Nephron progenitor cell (in vitro differentiated cells): ENCODE measurements at regions not wholly inside any gene's neighbourhood (a gene's known extent, or its start where the extent isn't known, plus 50 kb on each side); places are given as distances from the start of the nearest gene placed in this dataset.

Experiments used
- DNase-seq: peaks from one replicate; pipeline ENCODE4 v3.0.0; 2021
- H3K27ac Mint-ChIP-seq: 2 replicates; pipeline ENCODE4 v1.8.0; 2021; ENCODE audit warnings: mild to moderate bottlenecking, moderate library complexity, mixed read lengths
- H3K27me3 Mint-ChIP-seq: 2 replicates; pipeline ENCODE4 v1.8.0; 2021; ENCODE audit warnings: mild to moderate bottlenecking, low read depth, mixed read lengths; ENCODE audit not compliant: poor library complexity
- H3K36me3 Mint-ChIP-seq: 2 replicates; pipeline ENCODE4 v1.8.0; 2021; ENCODE audit warnings: low read depth, mixed read lengths
- H3K4me1 Mint-ChIP-seq: 2 replicates; pipeline ENCODE4 v1.8.0; 2021; ENCODE audit warnings: mixed read lengths
- H3K4me3 Mint-ChIP-seq: 2 replicates; pipeline ENCODE4 v1.8.0; 2021; ENCODE audit warnings: mild to moderate bottlenecking, moderate library complexity, mixed read lengths
- H3K9me3 Mint-ChIP-seq: 2 replicates; pipeline ENCODE4 v1.8.0; 2021; ENCODE audit warnings: mild to moderate bottlenecking, moderate library complexity, mixed read lengths
- CTCF ChIP-seq: fragments of 200-600 bp; sonication (generic); IDR thresholded peaks from 2 replicates; pipeline ENCODE4 v1.5.0; 2021; ENCODE audit warnings: antibody characterized with exemption

GRCh38 chr2:76256458-76257088 lies 545.9 kb upstream of the GCFC2 start:
- no peaks in the 10 kb centered on the region for H3K36me3 Mint-ChIP-seq
- H3K27ac Mint-ChIP-seq: no peak overlapping the region
- TF ChIP-seq CTCF: no peak
- no peaks in the 10 kb centered on the region for H3K9me3 Mint-ChIP-seq
- H3K27me3 Mint-ChIP-seq: peaks cover 4% of the 10 kb centered on the region
- H3K4me3 Mint-ChIP-seq: no peak overlapping the region
- no peaks in the 10 kb centered on the region for H3K4me1 Mint-ChIP-seq
- no peak for DNase-seq

- Mint-ChIP-seq H3K36me3 (no peaks in the 10 kb centered on the region), H3K27me3 (peaks cover 4% of the 10 kb centered on the region), H3K27ac (no peak overlapping the region), H3K9me3 (no peaks in the 10 kb centered on the region), H3K4me3 (no peak overlapping the region), H3K4me1 (no peaks in the 10 kb centered on the region)
- TF ChIP-seq CTCF: no peak
- DNase-seq: no peak
Observed at GRCh38 chr2:76252704-76253103, 542.0 kb upstream of the GCFC2 start.

GRCh38 chr2:76251342-76251741 lies 540.6 kb upstream of the GCFC2 start:
- Mint-ChIP-seq H3K9me3 (no peaks in the 10 kb centered on the region), H3K4me1 (no peaks in the 10 kb centered on the region), H3K4me3 (no peak overlapping the region), H3K27ac (no peak overlapping the region), H3K27me3 (peaks cover 4% of the 10 kb centered on the region), H3K36me3 (no peaks in the 10 kb centered on the region)
- TF ChIP-seq CTCF: no peak
- DNase-seq: no peak

GRCh38 chr2:76247006-76247405 lies 536.3 kb upstream of the GCFC2 start:
- no peaks in the 10 kb centered on the region for H3K4me1 Mint-ChIP-seq
- H3K36me3 Mint-ChIP-seq: no peaks in the 10 kb centered on the region
- no peak for TF ChIP-seq CTCF
- peaks cover 6% of the 10 kb centered on the region for H3K9me3 Mint-ChIP-seq
- no peaks in the 10 kb centered on the region for H3K27me3 Mint-ChIP-seq
- DNase-seq: no peak
- no peak overlapping the region for H3K4me3 Mint-ChIP-seq
- H3K27ac Mint-ChIP-seq: no peak overlapping the region

GRCh38 chr2:76211991-76212985 lies 501.6 kb upstream of the GCFC2 start:
- Mint-ChIP-seq H3K4me1 (no peaks in the 10 kb centered on the region), H3K36me3 (no peaks in the 10 kb centered on the region), H3K4me3 (no peak overlapping the region), H3K27ac (no peak overlapping the region), H3K9me3 (no peaks in the 10 kb centered on the region), H3K27me3 (peaks cover 4% of the 10 kb centered on the region)
- DNase-seq: no peak
- TF ChIP-seq CTCF: no peak
